ENCODE measurements at regions not wholly inside any gene's neighbourhood (a gene's known extent, or its start where the extent isn't known, plus 50 kb on each side); places are given as distances from the start of the nearest gene placed in this dataset.

DNA sequence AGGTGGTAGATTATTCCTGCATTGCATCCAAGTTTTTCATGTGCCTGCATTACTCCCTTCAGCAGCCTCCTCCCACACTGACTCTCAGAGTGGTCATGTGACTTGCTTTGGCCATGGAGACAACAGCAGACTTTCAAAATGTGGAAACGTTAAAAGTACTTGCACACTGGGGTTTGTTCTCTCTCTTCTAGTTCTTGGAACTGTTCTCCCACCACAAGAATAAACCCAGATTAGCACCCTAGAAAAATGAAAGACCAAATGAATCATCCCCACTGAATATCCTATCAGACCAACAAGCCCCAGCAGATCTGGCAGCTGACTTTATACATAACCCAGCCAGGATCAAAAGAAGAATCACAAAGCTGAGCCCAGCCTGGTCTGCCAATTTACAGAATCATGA is 398.5 kb downstream of the VPS13C start:
- 0 out of 2 replicates have a peak, but pooled peaks cover 3% of the 10 kb centered on the region for H3K27me3 ChIP-seq (replicated peaks; ENCODE audit: insufficient read depth)
- no peak overlapping the region for H3K4me3 ChIP-seq
- peaks cover 19% of the 10 kb centered on the region for H3K4me1 ChIP-seq (ENCODE audit: insufficient read depth)
- no peaks in the 10 kb centered on the region for H3K79me2 ChIP-seq (ENCODE audit: insufficient read depth)
- H3K9me2 ChIP-seq (ENCODE audit: insufficient read depth) = no peaks in the 10 kb centered on the region
- H3K9me3 ChIP-seq (ENCODE audit: low read depth) = no peaks in the 10 kb centered on the region
- H3F3A ChIP-seq (ENCODE audit: insufficient read depth) = 0 out of 2 replicates have a peak, but pooled peaks cover 13% of the 10 kb centered on the region
- H3K27ac ChIP-seq = no peak overlapping the region
- in situ Hi-C loops (cut with MboI) = no loop called here
- DNase-seq = peak; percentile 11
- no peaks in the 10 kb centered on the region for H3K36me3 ChIP-seq (ENCODE audit: low read depth)
- 0% methylated on average over 1 of the region's 1 CpG for WGBS, 2 experiments (ENCODE audit: low coverage in 1 of 2, low lambda C conversion rate in 2 of 2, missing lambda C conversion rate in 2 of 2)
- H3K4me2 ChIP-seq (ENCODE audit: unreplicated experiment) = no peak overlapping the region
- no peak for TF ChIP-seq EZH2 (IDR thresholded peaks at IDR 0.05; ENCODE audit: insufficient read depth, poor library complexity, severe bottlenecking)
- TF ChIP-seq EZH2phosphoT487 (IDR thresholded peaks at IDR 0.05; ENCODE audit: insufficient read depth, low read depth) = no peak
- no peak overlapping the region for H3K9ac ChIP-seq
- H4K20me1 ChIP-seq (ENCODE audit: insufficient read depth) = no peaks in the 10 kb centered on the region
- no peak overlapping the region for H2AFZ ChIP-seq

DNA sequence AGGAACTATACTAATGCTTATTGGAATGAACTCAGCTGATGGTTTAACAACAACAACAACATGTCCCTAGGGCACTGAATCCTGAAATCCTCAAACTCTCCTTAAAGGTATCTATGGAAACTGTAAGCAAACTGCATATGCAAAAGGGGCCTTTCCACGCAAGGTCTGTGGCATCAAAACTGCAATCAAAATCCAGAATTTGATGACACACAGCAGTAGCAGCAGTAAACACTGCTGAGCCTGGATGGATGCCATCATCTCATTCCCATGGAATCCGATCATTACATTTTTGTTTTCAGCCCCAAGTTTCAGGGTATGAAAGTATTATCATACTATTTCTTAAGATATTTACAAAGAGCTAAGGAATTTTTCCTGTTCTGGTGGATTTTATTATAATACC is 399.7 kb downstream of the VPS13C start:
- peak; percentile 84 for DNase-seq
- Histone ChIP-seq H3K27me3 (replicated peaks; ENCODE audit: insufficient read depth) (0 out of 2 replicates have a peak, but pooled peaks cover 3% of the 10 kb centered on the region), H3K4me2 (ENCODE audit: unreplicated experiment) (peak overlapping the region; percentile 58), H3F3A (ENCODE audit: insufficient read depth) (0 out of 2 replicates have a peak, but pooled peaks cover 13% of the 10 kb centered on the region), H3K27ac (peak overlapping the region; percentile 75), H3K4me1 (ENCODE audit: insufficient read depth) (peaks cover 19% of the 10 kb centered on the region), H3K9me2 (ENCODE audit: insufficient read depth) (no peaks in the 10 kb centered on the region), H3K4me3 (no peak overlapping the region), H3K79me2 (ENCODE audit: insufficient read depth) (no peaks in the 10 kb centered on the region), H3K9ac (peak overlapping the region; percentile 48), H3K9me3 (ENCODE audit: low read depth) (no peaks in the 10 kb centered on the region), H2AFZ (no peak overlapping the region), H3K36me3 (ENCODE audit: low read depth) (no peaks in the 10 kb centered on the region), H4K20me1 (ENCODE audit: insufficient read depth) (no peaks in the 10 kb centered on the region)
- TF ChIP-seq EZH2 (IDR thresholded peaks at IDR 0.05; ENCODE audit: insufficient read depth, poor library complexity, severe bottlenecking) (no peak), EZH2phosphoT487 (IDR thresholded peaks at IDR 0.05; ENCODE audit: insufficient read depth, low read depth) (no peak)
- in situ Hi-C loops (cut with MboI) = no loop called here
- 0 to 2% methylated on average over 2 of the region's 2 CpGs for WGBS, 2 experiments (ENCODE audit: low coverage in 1 of 2, low lambda C conversion rate in 2 of 2, missing lambda C conversion rate in 2 of 2)

DNA sequence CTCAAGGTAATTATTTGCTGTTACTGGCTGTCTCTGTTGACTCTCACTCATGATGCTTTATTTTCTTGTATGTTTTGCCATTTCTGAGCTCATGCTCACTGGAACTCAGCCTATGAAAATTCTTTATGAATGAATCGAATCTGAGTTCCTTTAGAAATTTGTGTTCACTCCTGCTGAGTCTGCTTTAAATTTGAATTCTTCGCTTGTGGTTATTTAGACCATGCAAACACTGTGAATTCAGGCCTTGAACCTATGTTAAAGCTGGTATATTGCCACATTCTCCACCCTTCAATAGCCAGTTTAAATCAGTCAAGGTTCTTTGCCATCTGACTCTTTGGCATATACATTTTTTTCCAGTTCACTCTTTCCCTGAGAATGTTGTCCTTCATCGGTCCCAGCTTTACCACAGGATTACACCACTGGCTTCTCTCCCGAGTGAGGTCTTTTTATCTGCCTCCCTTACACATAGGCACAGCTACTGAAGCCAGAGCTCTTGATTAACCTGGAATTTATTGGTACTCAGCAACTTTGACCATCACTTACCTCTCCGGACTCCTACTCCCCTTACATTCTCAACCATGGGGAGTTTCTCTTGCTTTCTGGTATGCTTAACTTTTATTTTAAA is 400.6 kb downstream of the VPS13C start:
- in situ Hi-C loops (cut with MboI) = no loop called here
- peak overlapping the region; percentile 75 for H3K27ac ChIP-seq
- H3K4me3 ChIP-seq = no peak overlapping the region
- H3F3A ChIP-seq (ENCODE audit: insufficient read depth) = 0 out of 2 replicates have a peak, but pooled peaks cover 13% of the 10 kb centered on the region
- no peaks in the 10 kb centered on the region for H3K36me3 ChIP-seq (ENCODE audit: low read depth)
- H3K4me2 ChIP-seq (ENCODE audit: unreplicated experiment) = peak overlapping the region; percentile 58
- no peaks in the 10 kb centered on the region for H3K79me2 ChIP-seq (ENCODE audit: insufficient read depth)
- peaks cover 19% of the 10 kb centered on the region for H3K4me1 ChIP-seq (ENCODE audit: insufficient read depth)
- no peaks in the 10 kb centered on the region for H3K9me3 ChIP-seq (ENCODE audit: low read depth)
- no peaks in the 10 kb centered on the region for H3K9me2 ChIP-seq (ENCODE audit: insufficient read depth)
- no peaks in the 10 kb centered on the region for H4K20me1 ChIP-seq (ENCODE audit: insufficient read depth)
- WGBS, 2 experiments (ENCODE audit: low coverage in 1 of 2, low lambda C conversion rate in 2 of 2, missing lambda C conversion rate in 2 of 2) = 32 to 34% methylated on average over 5 of the region's 5 CpGs
- no peak for TF ChIP-seq EZH2phosphoT487 (IDR thresholded peaks at IDR 0.05; ENCODE audit: insufficient read depth, low read depth)
- 0 out of 2 replicates have a peak, but pooled peaks cover 3% of the 10 kb centered on the region for H3K27me3 ChIP-seq (replicated peaks; ENCODE audit: insufficient read depth)
- peak overlapping the region; percentile 48 for H3K9ac ChIP-seq
- DNase-seq = peak; percentile 74
- H2AFZ ChIP-seq = no peak overlapping the region; the same call in 1 of the 2 replicates

DNA sequence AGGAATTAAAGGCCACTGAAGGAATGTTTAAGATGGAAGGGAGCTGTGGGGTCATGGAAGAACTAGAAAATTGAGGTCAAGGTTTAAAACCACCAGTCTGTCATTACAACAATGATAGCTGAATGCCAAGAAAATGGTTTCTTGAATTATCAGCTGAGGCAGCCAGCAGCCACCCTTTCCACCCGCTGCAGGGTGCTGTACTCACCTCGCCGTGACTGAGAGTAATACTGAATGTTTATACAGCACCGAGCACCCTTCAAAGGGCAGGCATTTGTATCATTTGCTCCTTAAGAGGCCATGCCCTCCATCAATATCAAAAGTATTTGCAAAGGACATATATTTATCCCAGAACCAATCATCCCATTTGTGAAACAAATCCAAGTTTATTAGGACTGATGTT is 402.8 kb downstream of the VPS13C start:
- H3K9me2 ChIP-seq (ENCODE audit: insufficient read depth) = no peaks in the 10 kb centered on the region
- H3K4me2 ChIP-seq (ENCODE audit: unreplicated experiment) = no peak overlapping the region
- H3K9me3 ChIP-seq (ENCODE audit: low read depth) = no peaks in the 10 kb centered on the region
- no peaks in the 10 kb centered on the region for H3K36me3 ChIP-seq (ENCODE audit: low read depth)
- 0 out of 2 replicates have a peak, but pooled peaks cover 13% of the 10 kb centered on the region for H3F3A ChIP-seq (ENCODE audit: insufficient read depth)
- H3K79me2 ChIP-seq (ENCODE audit: insufficient read depth) = no peaks in the 10 kb centered on the region
- 78 to 79% methylated on average over 4 of the region's 4 CpGs for WGBS, 2 experiments (ENCODE audit: low coverage in 1 of 2, low lambda C conversion rate in 2 of 2, missing lambda C conversion rate in 2 of 2)
- in situ Hi-C loops (cut with MboI) = no loop called here
- H3K4me3 ChIP-seq = no peak overlapping the region
- no peaks in the 10 kb centered on the region for H4K20me1 ChIP-seq (ENCODE audit: insufficient read depth)
- no peaks in the 10 kb centered on the region for H3K27me3 ChIP-seq (replicated peaks; ENCODE audit: insufficient read depth)
- no peak for DNase-seq
- H3K4me1 ChIP-seq (ENCODE audit: insufficient read depth) = peaks cover 19% of the 10 kb centered on the region
- H2AFZ ChIP-seq = no peak overlapping the region
- TF ChIP-seq EZH2phosphoT487 (IDR thresholded peaks at IDR 0.05; ENCODE audit: insufficient read depth, low read depth) (no peak), EZH2 (IDR thresholded peaks at IDR 0.05; ENCODE audit: insufficient read depth, poor library complexity, severe bottlenecking) (no peak)
- H3K27ac ChIP-seq = no peak overlapping the region
- no peak overlapping the region for H3K9ac ChIP-seq
